NCI-H2196 treated with DMSO at 0.1 percent for 48 hours (cell line): ENCODE measurements at regions not wholly inside any gene's neighbourhood (a gene's known extent, or its start where the extent isn't known, plus 50 kb on each side); places are given as distances from the start of the nearest gene placed in this dataset.
"Not testable (repeated sequence)": the region's sequence is repeated elsewhere in the genome, so short reads cannot be mapped to it uniquely, and the experiment has no call there.

Experiments
- DNase-seq: peaks from one replicate; lab custom pipeline; 2025; ENCODE audit not compliant: unreplicated experiment; lab: John Stamatoyannopoulos, UW

DNA sequence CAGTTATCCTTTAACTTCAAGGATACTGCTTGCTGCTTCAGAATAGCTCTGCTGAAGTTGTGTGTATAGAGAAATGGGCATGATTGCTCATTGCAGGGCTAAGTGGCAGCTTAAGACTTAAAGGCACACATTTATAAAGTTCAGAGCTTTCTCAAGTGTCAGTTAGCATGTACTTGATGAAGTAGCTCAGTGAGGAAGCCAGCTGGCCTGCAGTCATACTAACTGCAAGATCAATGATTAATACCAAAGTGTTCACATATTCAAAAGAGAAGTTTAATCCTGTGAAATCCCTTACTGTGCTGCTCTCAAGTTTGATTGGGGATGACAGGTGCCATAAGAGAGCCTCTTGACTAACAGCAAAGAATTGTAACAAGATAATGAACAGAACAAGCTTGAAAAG, 483.4 kb upstream of the NUDT12 start:
- DNase-seq, result no peak

DNA sequence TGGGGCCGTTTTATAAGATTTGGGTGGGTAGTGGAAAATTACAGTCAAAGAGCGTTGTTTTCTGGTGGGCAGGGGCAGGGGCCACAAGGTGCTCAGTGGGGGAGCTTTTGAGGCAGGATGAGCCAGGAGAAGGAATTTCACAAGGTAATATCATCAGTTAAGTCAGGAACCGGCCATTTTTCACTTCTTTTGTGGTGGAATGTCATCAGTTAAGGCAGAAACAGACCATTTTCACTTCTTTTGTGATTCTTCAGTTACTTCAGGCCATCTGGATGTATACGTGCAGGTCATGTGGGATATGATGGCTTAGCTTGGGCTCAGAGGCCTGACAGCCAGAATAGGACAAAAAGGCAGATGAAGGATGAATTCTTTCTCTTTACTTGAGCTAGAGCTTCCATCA, 477.3 kb upstream of the NUDT12 start:
- not testable (repeated sequence) for DNase-seq

DNA sequence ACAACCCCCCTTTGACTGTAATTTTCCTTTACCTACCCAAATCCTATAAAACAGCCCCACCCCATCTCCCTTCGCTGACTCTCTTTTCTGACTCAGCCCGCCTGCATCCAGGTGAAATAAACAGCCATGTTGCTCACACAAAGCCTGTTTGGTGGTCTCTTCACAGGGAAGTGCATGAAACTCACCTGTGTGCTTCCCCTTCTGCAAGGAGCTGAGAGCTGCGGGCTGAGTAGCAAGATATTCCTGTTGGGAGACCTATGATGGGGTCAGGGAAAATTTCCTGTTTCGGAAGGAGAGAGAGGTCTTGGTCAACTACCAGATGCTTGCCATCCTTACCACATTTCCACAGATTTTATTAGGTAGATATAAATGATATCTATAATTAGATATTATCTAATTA, 474.5 kb upstream of the NUDT12 start:
- DNase-seq, result not testable (repeated sequence)

DNA sequence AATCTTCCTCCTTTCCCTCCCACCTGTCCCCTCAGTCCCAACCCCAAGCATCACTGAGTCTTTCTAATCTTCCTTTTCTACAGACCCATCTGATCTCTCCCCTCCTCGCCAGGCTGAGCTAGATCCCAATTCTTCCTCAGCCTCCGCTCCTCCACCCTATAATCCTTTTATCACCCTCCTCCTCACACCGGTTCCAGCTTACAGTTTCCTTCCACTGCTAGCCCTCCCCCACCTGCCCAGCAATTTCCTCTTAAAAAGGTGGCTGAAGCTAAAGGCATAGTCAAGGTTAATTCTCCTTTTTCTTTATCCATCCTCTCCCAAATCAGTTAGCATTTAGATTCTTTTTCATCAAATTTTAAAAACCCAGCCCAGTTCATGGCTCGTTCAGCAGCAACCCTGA, 470.6 kb upstream of the NUDT12 start:
- not testable (repeated sequence) for DNase-seq

DNA sequence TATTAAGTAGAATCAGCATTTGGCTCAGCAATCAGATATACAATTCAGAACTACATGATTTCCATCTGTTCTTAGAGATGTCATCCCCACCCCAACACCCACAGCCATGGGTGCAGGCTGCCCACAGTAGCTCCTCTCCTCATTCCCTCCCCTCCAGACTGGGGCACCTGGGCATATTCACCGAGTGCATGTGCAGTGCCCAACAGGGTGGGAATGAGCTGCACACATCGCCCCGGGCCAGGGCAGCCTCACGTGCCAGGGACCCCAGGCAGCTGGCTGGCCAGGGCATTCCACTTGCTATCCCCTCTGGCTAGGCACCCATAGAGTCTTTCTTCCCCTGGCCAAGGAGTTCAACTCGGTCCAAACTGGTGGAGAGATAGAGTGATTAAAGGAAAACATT, 461.9 kb upstream of the NUDT12 start:
- no peak for DNase-seq

DNA sequence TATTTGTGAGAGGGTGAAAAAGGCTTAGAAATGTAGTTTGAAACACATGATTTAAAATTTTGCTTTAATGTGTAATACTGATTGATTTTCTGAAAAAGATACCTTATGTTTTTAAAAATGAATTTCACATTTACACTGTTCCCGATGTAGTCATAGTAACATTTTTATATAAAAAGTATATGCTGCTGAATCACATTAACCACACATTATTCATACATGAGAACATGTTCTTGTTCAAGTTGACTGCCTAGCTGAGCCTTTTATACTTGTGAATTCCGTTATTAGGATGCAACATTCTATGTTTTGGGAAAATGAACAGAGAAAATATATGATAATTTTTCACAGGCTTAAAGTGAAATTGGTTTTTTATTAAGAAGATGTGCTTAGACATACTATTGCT, 461.1 kb upstream of the NUDT12 start:
- no peak for DNase-seq

DNA sequence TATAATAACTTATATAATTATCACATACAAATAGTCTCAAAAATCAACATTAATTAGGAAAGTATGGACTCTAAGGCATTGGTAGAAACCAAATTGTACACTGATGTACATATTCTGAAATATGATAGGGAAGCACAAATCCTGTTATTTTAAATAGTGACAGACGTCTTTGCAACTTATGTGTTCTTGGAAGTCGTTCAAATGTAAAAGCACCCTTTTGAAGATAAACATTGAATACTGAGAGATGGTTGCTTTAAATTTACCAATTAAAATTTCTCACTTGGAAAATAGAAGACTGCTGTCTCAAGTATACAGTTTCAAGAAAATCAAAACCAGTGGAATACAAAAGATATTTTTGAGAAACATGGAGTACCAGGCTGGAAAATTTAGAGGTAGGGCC, 457.4 kb upstream of the NUDT12 start:
- DNase-seq, result no peak

DNA sequence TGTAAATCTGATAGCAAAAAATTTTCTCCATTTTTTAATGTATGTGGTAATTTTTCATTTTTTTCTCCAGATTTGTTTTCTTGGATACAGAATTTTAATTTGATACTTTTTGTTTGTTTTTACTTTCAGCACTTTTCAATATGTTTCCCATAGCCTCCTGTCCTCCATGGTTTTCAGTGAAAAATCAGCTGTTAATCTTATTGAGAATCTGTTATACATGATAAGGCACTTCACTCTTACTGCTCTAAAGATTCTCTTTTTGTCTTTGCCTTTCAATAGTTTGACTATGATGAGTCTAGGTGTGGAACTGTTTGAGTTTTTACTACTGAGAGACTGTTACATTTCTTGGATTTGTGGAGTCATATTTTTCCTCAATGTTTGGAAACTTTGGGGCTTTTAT, 455.7 kb upstream of the NUDT12 start:
- DNase-seq, result no peak

DNA sequence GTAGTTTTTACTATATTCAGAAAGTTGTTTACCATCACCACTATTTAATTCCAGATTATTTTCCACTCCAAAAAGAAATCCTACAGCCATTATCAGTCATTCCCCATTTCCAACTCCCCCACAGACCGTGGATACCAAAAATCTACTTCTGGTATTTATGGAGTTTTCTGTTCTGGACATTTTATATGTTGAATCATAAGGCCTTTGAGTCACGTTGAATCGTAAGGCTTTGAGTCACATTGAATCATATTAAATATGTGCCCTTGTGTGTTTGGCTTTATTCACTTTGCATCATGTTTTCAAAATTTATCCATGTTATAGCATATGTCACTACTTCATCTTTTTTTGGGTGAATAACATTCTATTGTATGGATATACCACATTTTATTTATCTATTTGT, 454.1 kb upstream of the NUDT12 start:
- DNase-seq, result no peak

DNA sequence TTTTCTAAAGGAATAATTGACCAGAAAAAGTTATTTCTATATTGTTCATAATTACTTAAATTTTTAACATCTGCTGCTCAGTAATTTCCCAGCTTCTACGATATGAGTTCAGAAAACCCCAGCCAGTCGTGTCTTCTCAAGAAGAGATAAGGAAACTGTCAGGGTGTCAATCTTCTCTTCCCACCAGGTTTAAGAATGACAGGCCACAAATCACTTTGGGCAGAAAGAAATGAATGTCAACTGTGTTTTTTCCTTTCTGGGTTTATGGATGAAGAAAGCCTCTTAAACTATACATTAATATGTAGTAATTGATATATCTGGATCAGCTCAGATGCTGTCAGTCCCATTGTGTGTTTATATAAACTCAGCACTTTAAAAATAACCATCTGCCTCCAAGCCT, 453.2 kb upstream of the NUDT12 start:
- no peak for DNase-seq

DNA sequence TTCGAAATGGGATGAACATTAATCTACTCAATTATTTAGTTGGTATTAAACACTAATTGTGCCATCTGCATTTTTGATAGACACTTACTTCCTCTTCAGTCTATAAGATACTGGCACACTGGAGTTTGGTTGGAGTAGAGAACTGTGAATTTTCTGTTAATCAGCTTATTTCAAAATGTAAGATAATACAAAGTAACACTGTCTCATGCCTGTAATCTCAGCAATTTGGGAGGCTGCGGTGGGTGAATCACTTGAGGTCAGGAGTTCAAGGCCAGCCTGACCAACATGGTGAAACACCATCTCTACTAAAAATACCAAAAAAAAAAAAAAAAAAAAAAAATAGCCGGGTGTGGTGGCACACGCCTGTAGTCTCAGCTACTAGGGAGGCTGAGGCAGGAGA, 440.2 kb upstream of the NUDT12 start:
- not testable (repeated sequence) for DNase-seq

DNA sequence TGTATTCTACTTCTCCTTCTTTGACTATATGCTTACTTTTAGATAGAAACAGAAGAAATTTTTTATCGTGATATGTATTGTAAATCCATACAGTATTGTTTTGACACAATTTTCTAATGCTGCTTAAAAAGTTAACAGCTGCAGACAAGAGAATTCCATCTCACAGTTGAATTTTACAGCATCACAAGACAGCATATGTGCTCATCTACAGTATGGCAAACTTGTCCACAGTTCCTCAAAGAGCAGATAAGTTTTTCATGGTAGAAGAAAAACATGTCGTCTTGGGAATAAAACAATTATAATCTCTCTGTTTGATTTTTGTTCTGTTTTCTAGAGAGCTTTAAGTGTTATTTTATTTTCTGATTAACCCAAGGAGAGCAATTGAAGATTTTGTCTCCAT, 438.5 kb upstream of the NUDT12 start:
- no peak for DNase-seq

DNA sequence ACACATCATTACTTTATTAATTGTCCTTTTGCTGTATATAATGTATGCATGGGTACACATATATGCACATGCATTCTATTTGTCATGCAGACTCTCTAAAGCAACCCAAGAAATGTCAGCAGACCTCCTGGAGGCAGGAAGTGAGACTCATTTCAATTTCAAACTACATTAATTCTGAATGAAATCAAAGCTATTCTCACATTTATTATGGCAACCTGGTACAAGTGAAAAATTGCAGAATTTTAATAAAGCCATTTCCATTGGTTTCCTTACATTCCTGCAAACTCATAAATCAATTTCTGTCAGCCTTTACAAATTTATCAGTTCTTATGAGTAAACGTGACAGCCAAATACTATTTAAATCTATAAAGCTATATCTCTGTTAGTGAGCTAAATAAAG, 430.4 kb upstream of the NUDT12 start:
- no peak for DNase-seq

DNA sequence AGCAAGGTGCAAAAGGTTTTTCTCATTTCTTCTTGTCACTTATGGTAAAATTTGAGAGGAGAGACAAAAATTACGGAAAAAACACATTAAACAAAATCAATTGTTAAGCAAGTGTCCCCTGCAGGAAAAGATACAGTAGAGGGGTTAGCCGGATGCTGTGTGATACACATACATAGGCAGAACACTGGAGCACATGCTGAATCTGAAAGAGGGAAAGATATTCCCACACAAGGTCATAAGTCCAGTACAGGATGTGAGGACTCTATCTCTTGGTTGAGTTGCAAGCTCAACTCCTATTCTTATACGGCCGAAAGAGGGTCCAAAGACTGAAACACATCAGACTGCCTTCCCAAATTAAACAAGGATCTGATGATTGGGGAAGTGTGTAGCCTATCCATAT, 427.5 kb upstream of the NUDT12 start:
- DNase-seq, result no peak

DNA sequence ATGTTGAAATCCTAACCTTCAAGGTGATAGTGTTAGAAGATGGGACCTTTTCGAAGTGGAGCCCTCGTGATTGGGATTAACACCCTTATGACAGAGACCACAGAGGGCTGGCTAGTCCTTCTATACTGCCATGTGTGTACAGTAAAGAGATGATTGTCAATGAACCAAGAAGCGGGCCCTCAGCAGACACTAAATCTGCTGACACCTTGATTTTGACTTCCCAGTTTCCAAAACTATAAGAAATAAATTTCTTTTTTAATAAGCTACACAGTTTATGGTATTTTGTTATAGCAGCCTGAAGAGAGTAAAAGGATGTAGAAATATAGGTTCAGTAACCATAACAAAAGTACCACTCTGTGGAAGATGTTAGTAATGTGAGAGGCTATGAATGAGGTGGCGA, 419.0 kb upstream of the NUDT12 start:
- no peak for DNase-seq

DNA sequence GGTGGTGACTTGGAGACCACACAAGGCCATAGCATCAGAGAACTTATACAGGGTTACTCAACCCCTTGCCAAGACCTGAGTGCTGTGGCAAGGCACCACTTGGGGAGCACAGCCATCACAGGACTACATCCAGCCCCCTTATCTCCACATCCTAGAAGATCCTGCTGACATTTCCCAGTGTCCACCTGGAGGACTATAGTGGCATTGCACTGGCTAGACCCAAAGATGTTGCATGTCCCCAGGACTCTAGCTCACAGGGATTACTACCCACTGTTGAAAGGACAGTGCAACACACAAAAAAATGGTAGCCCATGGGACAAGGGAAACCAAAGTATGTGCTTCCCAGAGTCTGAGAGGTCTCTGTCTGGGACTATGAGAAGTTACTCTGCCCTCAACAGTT, 411.1 kb upstream of the NUDT12 start:
- no peak for DNase-seq

DNA sequence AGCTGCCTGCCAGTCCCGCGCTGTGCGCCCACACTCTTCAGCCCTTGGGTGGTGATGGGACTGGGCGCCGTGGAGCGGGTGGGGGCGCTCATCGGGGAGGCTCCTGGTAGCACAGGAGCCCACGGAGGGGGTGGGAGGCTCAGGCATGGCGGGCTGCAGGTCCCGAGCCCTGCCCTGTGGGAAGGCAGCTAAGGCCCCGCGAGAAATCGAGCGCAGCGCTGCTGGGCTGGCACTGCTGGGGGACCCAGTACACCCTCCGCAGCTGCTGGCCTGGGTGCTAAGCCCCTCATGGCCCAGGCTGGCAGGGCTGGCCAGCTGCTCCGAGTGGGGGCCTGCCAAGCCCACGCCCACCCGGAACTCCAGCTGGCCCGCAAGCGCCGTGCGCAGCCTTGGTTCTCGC, 403.7 kb upstream of the NUDT12 start:
- DNase-seq, result not testable (repeated sequence)

DNA sequence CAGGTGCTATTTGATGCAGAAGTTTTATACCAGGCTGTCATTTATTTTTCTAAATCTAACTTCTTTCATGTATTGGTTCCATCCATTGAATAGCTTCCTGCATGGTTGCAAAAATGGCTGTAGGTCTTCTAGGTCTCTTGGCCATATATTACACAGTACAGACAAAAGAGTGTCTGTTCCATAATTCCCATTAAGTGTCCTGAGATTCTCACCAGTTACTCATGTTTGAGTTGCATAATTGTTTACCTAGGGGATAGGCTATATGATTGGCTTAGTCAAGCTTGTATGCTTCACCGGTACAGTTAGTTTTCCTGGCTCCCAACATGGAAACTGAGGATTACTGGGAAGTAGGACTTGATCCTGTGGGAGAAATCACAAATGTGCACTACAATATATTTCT, 399.4 kb upstream of the NUDT12 start:
- DNase-seq, result no peak

DNA sequence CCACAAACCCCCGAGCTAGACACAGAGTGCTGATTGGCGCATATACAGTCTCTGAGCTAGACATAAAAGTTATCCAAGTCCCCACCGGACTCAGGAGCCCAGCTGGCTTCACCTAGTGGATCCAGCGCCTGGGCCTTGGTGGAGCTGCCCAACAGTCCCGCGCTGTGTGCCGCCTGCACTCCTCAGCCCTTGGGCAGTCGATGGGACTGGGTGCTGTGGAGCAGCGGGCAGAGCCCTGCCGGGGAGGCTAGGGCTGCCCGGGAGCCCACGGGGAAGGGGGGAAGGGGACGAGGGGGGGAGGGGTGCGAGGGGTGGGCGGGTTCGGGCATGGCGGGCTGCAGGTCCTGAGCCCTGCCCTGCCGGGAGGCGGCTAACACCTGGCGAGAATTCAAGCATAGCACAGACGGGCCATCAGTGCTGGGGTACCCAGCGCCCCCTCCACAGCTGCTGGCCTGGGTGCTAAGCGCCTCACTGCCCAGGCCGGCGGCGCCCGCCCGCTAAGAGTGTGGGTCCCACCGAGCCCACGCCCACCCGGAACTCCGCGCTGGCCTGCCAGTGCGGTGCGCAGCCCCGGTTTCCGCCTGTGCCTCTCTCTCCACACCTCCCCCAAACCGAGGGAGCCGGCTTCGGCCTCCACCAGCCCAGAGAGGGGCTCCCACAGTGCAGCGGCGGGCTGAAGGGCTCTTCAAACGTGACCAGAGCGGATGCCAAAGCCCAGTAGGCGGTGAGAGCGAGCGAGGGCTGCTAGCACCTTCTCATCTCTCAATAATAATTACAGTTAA, 391.2 kb upstream of the NUDT12 start:
- no peak for DNase-seq

DNA sequence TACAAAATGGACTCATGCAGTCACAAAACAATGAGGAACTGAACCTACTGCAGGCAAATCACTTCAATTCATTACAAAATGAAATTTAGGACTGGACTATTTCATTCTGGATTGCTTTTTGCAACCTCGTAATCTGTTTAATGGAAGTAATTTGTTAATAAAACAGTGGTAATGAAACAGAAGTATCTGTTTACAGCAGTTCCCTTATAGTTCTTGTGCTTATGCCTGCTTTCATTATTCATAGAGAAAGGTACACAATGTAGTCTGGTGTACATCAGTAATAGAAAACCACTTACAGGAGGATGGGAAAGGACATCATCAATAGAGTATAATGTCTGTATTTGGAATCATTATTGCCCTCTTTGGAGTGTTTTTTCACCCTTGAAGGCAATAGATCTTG, 389.2 kb upstream of the NUDT12 start:
- DNase-seq, result no peak

DNA sequence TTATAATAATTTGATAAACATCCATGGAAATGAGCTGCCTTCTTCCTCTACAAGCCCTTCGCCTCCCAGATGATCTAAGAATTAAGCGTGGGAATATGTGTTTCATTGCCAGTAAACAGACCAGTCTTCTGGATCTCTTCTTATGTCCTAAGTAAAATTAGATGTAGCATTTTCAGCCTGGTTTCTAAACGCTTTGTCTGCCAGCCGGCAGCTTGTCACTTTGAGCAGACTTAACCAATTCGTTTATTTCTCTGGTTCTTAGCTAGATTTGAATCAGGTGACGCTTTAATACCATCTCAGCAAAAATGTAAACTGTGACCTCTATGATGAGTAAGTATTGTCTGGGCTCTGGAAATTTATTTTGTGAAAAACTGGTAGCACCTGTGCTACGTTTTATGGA, 380.6 kb upstream of the NUDT12 start:
- DNase-seq, result no peak

DNA sequence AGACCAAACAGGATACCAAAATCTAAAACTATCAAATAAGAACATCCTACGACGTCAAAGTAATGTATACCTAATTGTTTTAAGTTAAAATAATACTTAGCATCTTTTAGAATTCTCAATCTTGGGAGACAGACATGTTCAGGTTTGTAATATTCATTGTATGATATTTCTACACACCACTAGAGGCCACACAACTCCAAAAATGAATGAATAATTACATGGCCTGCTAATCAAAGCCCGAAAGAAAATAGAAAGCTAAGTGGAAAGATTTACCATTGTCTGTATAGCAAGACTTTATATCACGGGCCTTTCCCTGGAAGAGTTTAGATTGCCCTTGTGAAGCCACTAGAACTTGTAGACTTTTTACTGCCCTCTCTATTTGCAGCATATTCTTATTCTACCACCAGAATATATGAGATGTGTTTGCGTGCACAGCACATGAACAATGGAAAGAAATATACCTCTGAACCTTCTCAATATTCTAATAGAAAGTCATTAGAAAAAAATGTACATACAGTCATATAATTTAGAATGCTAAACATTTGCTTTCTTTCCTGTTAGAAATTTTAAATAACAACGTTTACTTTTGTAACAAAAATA, 380.1 kb upstream of the NUDT12 start:
- no peak for DNase-seq

DNA sequence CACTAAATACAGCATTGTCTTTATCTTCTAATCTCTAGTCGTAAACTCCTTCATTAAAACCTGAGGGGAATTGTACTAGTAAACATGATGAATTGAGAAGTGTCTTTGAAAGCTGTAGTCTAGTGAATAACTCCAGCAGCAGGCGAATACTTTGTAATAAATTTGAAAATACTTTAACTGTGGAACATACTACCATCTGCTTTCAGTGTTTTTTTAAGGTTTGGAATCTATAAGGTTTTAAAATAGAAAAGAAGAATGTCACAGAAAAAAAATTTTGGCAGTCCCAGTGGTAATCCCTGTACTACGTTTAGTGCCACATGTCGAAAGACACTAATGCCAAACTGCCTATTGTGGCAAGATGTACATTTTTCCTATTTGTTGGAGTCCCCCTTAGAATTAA, 379.0 kb upstream of the NUDT12 start:
- no peak for DNase-seq
